IMR-90 (cell line): ENCODE measurements at regions not wholly inside any gene's neighbourhood (a gene's known extent, or its start where the extent isn't known, plus 50 kb on each side); places are given as distances from the start of the nearest gene placed in this dataset.

Experiments
- ATAC-seq: fragments of 200-7000 bp; cut with Tn5 transposase; 2 replicates; pipeline ENCODE4 v1.9.1; 2020; ENCODE audit warnings: low read depth, mild to moderate bottlenecking, moderate library complexity
- BruUV-seq: library from RNA; stranded (reverse); fragments of 400-500 nt; replicated peaks from 2 replicates; lab custom pipeline; 2021; lab: Mats Ljungman, UMichigan
- CTCF ChIA-PET: fragments of 300-600 bp; formaldehyde crosslinking; extraction: SDS; loops from one replicate; lab custom pipeline; 2021; ENCODE audit warnings: antibody characterized with exemption; lab: Yijun Ruan, JAX
- POLR2A ChIA-PET: fragments of 300-600 bp; sonication (Branson Sonifier 250); formaldehyde crosslinking; loops from one replicate; lab custom pipeline; 2022; ENCODE audit warnings: antibody characterized with exemption; ENCODE audit not compliant: unreplicated experiment; lab: Charles Lee
- DNase-seq: peaks from one replicate; pipeline ENCODE4 v3.0.0; 2013
- H2AFZ ChIP-seq: replicated peaks from 2 replicates; pipeline ENCODE3; 2013; ENCODE audit warnings: low read length, mild to moderate bottlenecking; ENCODE audit not compliant: poor library complexity
- H2AK5ac ChIP-seq: 2 replicates; pipeline ENCODE4 v1.6.1; 2013; ENCODE audit warnings: low read depth, low read length, inconsistent platforms
- H2AK9ac ChIP-seq: replicated peaks from 2 replicates; pipeline ENCODE3; 2013; ENCODE audit warnings: mild to moderate bottlenecking, low read depth, low read length, moderate library complexity; ENCODE audit not compliant: poor library complexity
- H2BK120ac ChIP-seq: 2 replicates; pipeline ENCODE4 v1.6.1; 2013; ENCODE audit warnings: low read depth, low read length, inconsistent platforms
- H2BK15ac ChIP-seq: 3 replicates; pipeline ENCODE4 v1.6.1; 2013; ENCODE audit warnings: low read depth, low read length, inconsistent platforms
- H2BK20ac ChIP-seq: 2 replicates; pipeline ENCODE4 v1.6.1; 2013; ENCODE audit warnings: low read depth, mild to moderate bottlenecking, inconsistent platforms, low read length, moderate library complexity
- H2BK5ac ChIP-seq: 2 replicates; pipeline ENCODE4 v1.6.1; 2013; ENCODE audit warnings: mild to moderate bottlenecking, low read depth, low read length, inconsistent platforms; ENCODE audit not compliant: poor library complexity, severe bottlenecking
- H3K14ac ChIP-seq: replicated peaks from 2 replicates; pipeline ENCODE4 v1.6.1; 2013; ENCODE audit warnings: low read depth, low read length, inconsistent platforms
- H3K18ac ChIP-seq: 2 replicates; pipeline ENCODE4 v1.6.1; 2013; ENCODE audit warnings: low read depth, low read length, control low read depth
- H3K23ac ChIP-seq: 2 replicates; pipeline ENCODE4 v1.6.1; 2013; ENCODE audit warnings: low read depth, low read length, inconsistent platforms
- H3K27ac ChIP-seq: 2 replicates; pipeline ENCODE4 v1.5.1; 2013; ENCODE audit warnings: mild to moderate bottlenecking, control low read depth, low read length; ENCODE audit not compliant: insufficient read depth
- H3K27me3 ChIP-seq: 2 replicates; pipeline ENCODE4 v1.6.1; 2013; ENCODE audit warnings: low read length; ENCODE audit not compliant: control insufficient read depth, insufficient read depth
- H3K36me3 ChIP-seq: 2 replicates; pipeline ENCODE4 v1.6.1; 2013; ENCODE audit warnings: low read length, mixed read lengths; ENCODE audit not compliant: control insufficient read depth, insufficient read depth
- H3K4ac ChIP-seq: 2 replicates; pipeline ENCODE4 v1.6.1; 2013; ENCODE audit warnings: low read depth, low read length, inconsistent platforms
- H3K4me1 ChIP-seq: 2 replicates; pipeline ENCODE4 v1.6.1; 2013; ENCODE audit warnings: low read length, mixed read lengths; ENCODE audit not compliant: control insufficient read depth, insufficient read depth
- H3K4me2 ChIP-seq: 2 replicates; pipeline ENCODE4 v1.6.1; 2013; ENCODE audit warnings: low read depth, mild to moderate bottlenecking, control low read depth, low read length, moderate library complexity
- H3K4me3 ChIP-seq: 2 replicates; pipeline ENCODE4 v1.5.1; 2013; ENCODE audit warnings: low read depth, mild to moderate bottlenecking, control low read depth, low read length, moderate library complexity; ENCODE audit not compliant: insufficient read depth
- H3K56ac ChIP-seq: 2 replicates; pipeline ENCODE4 v1.6.1; 2013; ENCODE audit warnings: low read length, inconsistent platforms; ENCODE audit not compliant: insufficient read depth; ENCODE audit errors: extremely low read depth
- H3K79me1 ChIP-seq, 2 experiments: 2 replicates each; pipeline ENCODE4 v1.6.1; 2013; ENCODE audit warnings: low read length in 2 of 2, inconsistent platforms in 1 of 2, low read depth in 1 of 2
- H3K9ac ChIP-seq: 2 replicates; pipeline ENCODE4 v1.6.1; 2013; ENCODE audit warnings: low read depth, low read length, control low read depth
- H3K9me1 ChIP-seq: 2 replicates; pipeline ENCODE4 v1.6.1; 2013; ENCODE audit warnings: low read length, inconsistent platforms; ENCODE audit not compliant: insufficient read depth
- H3K9me3 ChIP-seq: 2 replicates; pipeline ENCODE4 v1.6.1; 2013; ENCODE audit warnings: low read length; ENCODE audit not compliant: control insufficient read depth, insufficient read depth
- H4K20me1 ChIP-seq: 2 replicates; pipeline ENCODE4 v1.6.1; 2013; ENCODE audit warnings: low read length, inconsistent platforms; ENCODE audit not compliant: insufficient read depth
- H4K5ac ChIP-seq: 2 replicates; pipeline ENCODE4 v1.6.1; 2013; ENCODE audit warnings: mild to moderate bottlenecking, low read depth, low read length, control low read depth
- H4K8ac ChIP-seq, 2 experiments: 2 replicates each; pipeline ENCODE4 v1.6.1; 2013; ENCODE audit warnings: low read depth in 2 of 2, low read length in 2 of 2, control low read depth in 1 of 2, inconsistent platforms in 1 of 2
- H4K91ac ChIP-seq: 2 replicates; pipeline ENCODE4 v1.6.1; 2013; ENCODE audit warnings: low read depth, low read length, inconsistent platforms; ENCODE audit not compliant: insufficient read depth
- MAFK ChIP-seq: IDR thresholded peaks from 2 replicates; pipeline ENCODE4 v1.6.1; 2012; ENCODE audit warnings: low read depth, low read length, improper control_type of control experiment
- POLR2A ChIP-seq: IDR thresholded peaks from 2 replicates; pipeline ENCODE4 v1.6.1; 2012; ENCODE audit warnings: mild to moderate bottlenecking, low read depth, low read length
- WGBS, 2 experiments: methylation state at CpG; one replicate each; pipeline versions ENCODE4 v1.1.5 to v1.1.7; 2013; ENCODE audit warnings: missing lambda C conversion rate in 2 of 2; ENCODE audit not compliant: insufficient read length in 1 of 2; ENCODE audit errors: extremely low coverage in 2 of 2; 5-methylcytosine and 5-hydroxymethylcytosine counted together
- dilution Hi-C: fragments of 300-500 bp; cut with HindIII; formaldehyde crosslinking; loops from one replicate; pipeline ENCODE4 v1.14.3; 2018; ENCODE audit warnings: low sequenced_read_pairs; ENCODE audit not compliant: unreplicated experiment
- in situ Hi-C: fragments of 300-500 bp; cut with MboI; formaldehyde crosslinking; loops from 3 replicates; pipeline ENCODE4 v1.14.3; 2019; ENCODE audit warnings: low sequenced_read_pairs, inconsistent platforms, mixed read lengths
- intact Hi-C: fragments of 100-400 bp; cut with micrococcal nuclease; formaldehyde crosslinking; loops from 2 replicates; pipeline ENCODE4 v1.10.0; 2022

DNA sequence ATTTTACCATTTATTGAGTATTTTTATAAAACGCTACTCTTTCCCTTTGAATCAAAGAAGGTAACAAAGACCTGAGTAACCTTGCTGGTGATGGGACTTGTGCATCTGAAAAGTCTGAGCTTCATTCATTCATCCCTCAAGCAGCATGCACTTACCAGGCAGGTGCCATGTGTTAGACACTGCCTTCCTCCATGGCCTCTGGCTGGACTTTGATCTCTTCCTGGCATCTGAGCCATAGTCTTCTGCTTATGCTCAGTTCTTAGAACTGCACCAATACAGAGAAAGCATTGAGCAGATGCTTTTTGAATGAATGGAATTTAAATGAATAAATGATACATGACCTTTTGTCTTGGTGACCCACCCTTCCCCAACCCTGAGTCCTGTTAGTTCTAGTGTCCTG lies 251.4 kb upstream of the COPS8 start:
- Histone ChIP-seq H3K9me3 (no peaks in the 10 kb centered on the region), H3K79me1 (no peaks in the 10 kb centered on the region), H2BK5ac (no peak overlapping the region), H2AFZ (no peak overlapping the region), H3K14ac (no peak overlapping the region), H2BK15ac (no peak overlapping the region), H3K9me1 (no peaks in the 10 kb centered on the region), H4K5ac (no peak overlapping the region), H3K4me2 (no peak overlapping the region), H3K27ac (no peak overlapping the region), H3K4me1 (no peaks in the 10 kb centered on the region), H3K18ac (no peak overlapping the region), H4K8ac (no peak overlapping the region), H2BK20ac (no peak overlapping the region), H3K4me3 (no peak overlapping the region), H3K27me3 (peaks cover 3% of the 10 kb centered on the region; the same call in 1 of the 2 replicates), H3K4ac (no peak overlapping the region), H4K20me1 (no peaks in the 10 kb centered on the region), H2BK120ac (no peak overlapping the region), H3K23ac (no peak overlapping the region), H4K91ac (no peak overlapping the region), H3K36me3 (no peaks in the 10 kb centered on the region), H3K56ac (no peak overlapping the region), H3K9ac (no peak overlapping the region), H2AK5ac (no peak overlapping the region), H2AK9ac (no peak overlapping the region)
- dilution Hi-C loops (no loop called here), in situ Hi-C loops (no loop called here), intact Hi-C loops (no loop called here)
- ChIA-PET CTCF (no interaction called here), POLR2A (no interaction called here)
- ATAC-seq (no peak), DNase-seq (no peak)
- no TSS peak for BruUV-seq
- no CpG with 5 or more reads among the region's 1 CpG for WGBS, 2 experiments
- no peak for TF ChIP-seq MAFK
- TF ChIP-seq POLR2A, result no peak
